ENCODE measurements at regions not wholly inside any gene's neighbourhood (a gene's known extent, or its start where the extent isn't known, plus 50 kb on each side); places are given as distances from the start of the nearest gene placed in this dataset.
"Not testable (repeated sequence)": the region's sequence is repeated elsewhere in the genome, so short reads cannot be mapped to it uniquely, and the experiment has no call there.

- DNase-seq (ENCODE audit: low spot score): no peak
These were observed 200.5 kb downstream of the ACKR3 start for GRCh38 chr2:236769981-236770671.

DNA sequence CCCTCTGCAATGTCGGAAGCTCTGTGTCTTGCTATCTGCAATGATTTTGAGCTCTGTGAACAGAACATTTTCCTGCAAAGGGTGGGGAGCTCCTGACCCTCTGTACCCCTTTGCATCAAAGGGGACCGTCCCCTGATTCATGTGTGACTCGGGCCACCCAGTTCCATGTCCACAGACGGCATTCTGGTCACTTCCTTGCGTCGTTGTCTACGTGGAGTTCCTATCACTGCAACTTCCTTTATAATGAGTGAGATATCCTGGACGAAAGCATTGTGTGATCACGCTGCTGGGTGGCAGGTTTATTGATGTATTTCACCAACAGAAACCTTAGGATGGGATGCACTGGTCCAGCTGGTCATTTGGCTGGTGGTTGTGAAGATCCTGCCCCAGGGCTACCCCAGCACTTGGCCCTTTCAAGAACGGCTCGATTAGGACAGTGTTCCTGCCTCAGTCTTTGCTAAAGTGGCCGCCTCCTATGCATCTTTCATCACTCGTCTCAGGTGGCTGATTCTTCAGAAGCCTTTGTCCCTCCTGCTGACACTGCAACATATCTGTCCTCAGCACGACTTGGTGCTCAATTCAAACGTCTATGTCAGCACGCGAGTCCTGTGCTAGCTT, 202.7 kb downstream of the ACKR3 start:
- DNase-seq (ENCODE audit: low spot score): no peak

GRCh38 chr2:236773206-236773605, 203.6 kb downstream of the ACKR3 start:
- DNase-seq (ENCODE audit: low spot score): peak; percentile 51

DNA sequence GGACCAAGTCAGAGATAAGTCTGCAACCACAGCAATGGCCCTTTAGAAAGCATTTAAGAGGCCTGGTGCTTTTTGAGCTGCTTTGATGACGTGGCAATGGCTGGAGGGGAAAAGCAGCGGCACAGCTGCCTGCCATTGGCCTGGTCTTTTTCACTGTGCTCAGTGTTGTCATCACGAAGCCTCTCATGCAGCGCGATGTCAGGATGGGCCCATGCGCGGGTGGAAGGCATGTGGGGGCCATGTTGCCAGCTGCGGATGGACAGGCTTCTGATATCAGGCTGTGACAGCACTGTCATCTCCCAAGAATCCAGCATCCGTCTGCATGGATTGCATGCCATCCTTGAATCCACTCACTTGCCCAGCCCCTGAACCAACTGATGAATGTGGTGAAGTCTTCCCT, 204.5 kb downstream of the ACKR3 start:
- DNase-seq (ENCODE audit: low spot score): peak; percentile 74

- no peak for DNase-seq (ENCODE audit: low spot score)
These were observed 205.9 kb downstream of the ACKR3 start for GRCh38 chr2:236775511-236775910.

DNA sequence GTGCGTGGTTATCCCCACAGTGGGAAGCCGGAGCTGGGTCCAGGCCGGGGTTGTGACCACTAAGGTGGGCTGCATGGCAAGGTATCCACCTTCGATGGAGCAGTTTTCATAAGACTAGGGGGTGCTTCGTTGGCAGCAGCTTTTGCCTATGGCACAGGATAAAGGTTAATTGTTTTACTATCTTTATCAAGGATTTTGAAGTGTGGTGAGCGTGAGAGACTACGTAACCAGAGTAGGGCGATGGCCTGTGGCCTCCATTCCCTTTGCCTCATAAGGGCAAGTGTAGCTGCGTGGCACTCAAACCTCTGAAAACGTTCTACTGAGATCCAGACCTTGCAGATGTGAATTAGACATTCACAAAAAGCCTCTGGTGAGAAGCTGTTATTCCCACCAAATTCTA, 206.6 kb downstream of the ACKR3 start:
- no peak for DNase-seq (ENCODE audit: low spot score)

- no peak for DNase-seq (ENCODE audit: low spot score)
These were observed 207.1 kb downstream of the ACKR3 start for GRCh38 chr2:236776695-236777251.

DNA sequence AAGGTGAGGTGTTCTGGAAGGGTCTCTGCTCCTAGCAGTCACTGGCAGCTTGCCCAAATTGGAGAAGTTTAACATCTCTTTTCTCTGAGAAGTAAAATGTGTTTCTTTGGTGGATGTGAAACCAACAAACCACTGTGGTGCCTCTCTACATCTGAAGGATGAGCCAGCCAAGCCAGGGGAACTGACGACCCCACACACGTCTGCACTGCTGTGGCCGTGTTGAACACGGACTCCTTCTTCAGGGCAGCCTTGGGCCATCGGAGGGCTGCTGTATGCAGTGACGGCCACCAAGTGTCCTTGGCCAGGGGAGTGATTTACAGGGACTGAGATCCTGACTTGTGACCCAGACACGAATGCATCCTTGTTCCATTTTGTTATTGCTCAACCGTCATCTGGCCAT, 207.8 kb downstream of the ACKR3 start:
- no peak for DNase-seq (ENCODE audit: low spot score)

- DNase-seq (ENCODE audit: low spot score): no peak
These were observed 212.6 kb downstream of the ACKR3 start for GRCh38 chr2:236781933-236782816.

DNA sequence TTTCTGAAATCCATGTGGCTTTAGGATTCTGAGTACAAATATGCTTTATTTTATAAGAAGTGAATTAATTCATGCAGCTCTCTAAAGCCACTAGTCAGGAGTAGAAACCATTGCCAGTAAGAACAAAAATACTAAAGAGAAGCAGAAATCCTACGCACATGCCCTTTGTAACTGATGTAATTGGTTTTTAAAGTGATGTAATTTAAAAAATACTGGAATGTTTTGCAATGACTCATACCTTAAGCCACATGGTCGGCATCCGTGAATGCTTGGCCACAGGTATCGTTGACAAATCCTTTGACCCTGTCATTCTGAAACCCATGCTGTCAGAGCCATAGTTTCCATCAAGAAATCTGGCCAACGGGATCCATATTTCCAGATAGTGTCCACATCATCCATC, 213.3 kb downstream of the ACKR3 start:
- no peak for DNase-seq (ENCODE audit: low spot score)

GRCh38 chr2:236783417-236784020, 213.9 kb downstream of the ACKR3 start:
- no peak for DNase-seq (ENCODE audit: low spot score)

- DNase-seq (ENCODE audit: low spot score): no peak
These were observed 216.0 kb downstream of the ACKR3 start for GRCh38 chr2:236785611-236786057.

GRCh38 chr2:236786751-236787150, 217.1 kb downstream of the ACKR3 start:
- DNase-seq (ENCODE audit: low spot score): peak; percentile 54

DNA sequence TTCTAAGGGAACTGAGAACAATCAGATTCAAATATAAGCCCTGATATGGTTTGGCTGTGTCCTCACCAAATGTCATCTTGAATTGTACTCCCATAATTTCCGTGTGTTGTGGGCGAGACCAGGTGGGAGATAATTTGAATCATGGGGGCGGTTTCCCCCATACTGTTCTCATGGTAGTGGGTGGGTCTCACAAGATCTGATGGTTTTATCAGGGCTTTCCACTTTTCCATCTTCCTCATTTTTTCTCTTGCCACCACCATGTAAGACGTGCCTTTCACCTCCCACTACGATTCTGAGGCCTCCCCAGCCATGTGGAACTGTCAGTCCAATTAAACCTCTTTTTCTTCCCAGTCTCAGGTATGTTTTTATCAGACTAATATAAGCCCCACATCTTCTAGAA, 217.8 kb downstream of the ACKR3 start:
- not testable (repeated sequence) for DNase-seq (ENCODE audit: low spot score)

GRCh38 chr2:236787885-236788284, 218.3 kb downstream of the ACKR3 start:
- no peak for DNase-seq (ENCODE audit: low spot score)

DNA sequence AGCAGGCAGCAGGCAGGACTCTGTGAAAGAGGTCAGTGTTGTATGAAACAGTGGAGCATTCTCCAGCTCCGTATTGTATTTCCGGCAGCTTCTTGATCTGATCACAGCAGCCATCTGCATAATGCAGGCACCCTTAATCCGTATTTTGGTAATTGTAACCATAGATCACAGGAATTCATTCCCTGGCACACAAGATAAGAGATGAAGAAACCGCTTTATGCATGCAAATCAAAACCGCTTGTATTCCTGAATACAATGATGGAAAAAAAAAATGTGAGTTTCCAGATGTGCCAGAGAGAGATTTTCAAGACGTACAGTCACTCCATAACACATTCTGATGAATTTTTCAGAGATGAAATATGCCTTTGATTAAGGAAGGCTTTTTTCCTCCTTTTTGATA, 221.3 kb downstream of the ACKR3 start:
- DNase-seq (ENCODE audit: low spot score): no peak

DNA sequence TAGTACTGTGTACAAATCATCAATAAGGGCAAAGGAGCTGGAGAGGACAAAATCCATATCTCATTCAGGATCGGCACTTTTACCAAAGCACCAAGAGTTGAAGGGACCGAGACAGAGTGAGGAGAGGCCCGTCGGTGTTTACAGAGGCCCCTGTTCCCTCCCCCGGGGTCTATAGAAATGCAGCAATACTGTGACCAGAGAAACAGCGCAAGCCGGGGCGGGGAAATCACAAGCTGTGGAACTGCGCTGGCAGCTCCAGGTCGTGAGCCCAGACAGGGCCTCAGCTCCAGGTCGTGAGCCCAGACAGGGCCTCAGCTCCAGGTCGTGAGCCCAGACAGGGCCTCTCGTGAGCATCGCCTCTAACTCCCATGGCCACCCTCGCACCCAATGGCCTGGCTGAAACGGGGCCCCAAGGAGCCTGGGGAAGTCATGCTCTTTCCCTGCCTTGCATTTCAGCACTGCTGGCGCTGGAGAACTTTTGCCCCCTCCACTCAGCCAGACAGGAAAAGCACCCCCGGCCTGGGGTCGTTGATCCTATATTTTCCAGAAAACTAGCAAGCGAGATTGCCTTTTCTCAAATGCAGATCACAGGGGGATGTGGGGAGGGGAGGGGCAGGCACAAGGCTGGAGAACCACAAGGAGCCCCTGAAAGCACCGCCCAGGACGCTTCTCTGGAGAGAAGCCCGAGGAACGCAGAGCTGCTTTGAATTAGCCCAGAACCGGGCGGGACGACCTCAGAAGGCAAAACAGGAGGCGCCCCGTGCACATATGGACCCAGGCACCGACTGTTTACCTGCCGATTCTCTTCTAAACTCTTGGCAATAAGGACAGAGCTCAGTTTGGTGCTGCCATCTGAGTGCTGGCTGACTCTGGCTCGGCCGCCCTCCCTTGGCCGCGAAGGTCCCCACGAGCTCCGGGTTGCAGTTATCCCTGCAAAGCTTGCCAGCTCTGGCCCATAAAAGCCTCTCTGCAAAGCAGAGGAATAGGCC, 223.7 kb downstream of the ACKR3 start:
- DNase-seq (ENCODE audit: low spot score): no peak

- DNase-seq (ENCODE audit: low spot score): no peak
These were observed 224.7 kb downstream of the ACKR3 start for GRCh38 chr2:236794176-236794957.

GRCh38 chr2:236795169-236795860, 225.7 kb downstream of the ACKR3 start:
- DNase-seq (ENCODE audit: low spot score): no peak

All from SK-N-DZ (cell line).